ENCODE measurements at regions not wholly inside any gene's neighbourhood (a gene's known extent, or its start where the extent isn't known, plus 50 kb on each side); places are given as distances from the start of the nearest gene placed in this dataset.
A peak's percentile ranks its signal among the peaks of the same experiment; 100 is the strongest.

DNA sequence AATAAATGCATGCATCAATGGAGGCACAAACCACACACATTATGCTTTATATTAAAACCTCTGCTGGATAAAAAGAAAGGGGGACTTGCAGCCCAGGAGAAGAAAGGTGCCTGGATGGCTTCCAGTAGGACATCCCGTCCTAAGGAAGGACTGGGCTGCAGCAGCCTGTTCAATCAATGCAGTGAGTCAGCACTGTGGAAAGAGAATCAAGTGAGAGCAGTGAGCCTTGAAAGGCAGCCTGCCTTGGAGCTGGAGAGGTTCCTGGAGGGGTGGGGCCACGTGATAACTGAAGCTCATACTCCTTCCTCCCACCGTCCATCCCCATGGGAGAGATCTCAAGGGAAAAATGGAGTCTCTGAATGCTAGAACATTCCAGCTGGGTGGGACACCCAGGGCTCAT lies 501.2 kb downstream of the ADRA2A start:
- DNase-seq (ENCODE audit: low spot score in 2 of 2) = no peak
- TF ChIP-seq POLR2A (IDR thresholded peaks at IDR 0.05) = no peak
- TF ChIP-seq, protein P1, sequence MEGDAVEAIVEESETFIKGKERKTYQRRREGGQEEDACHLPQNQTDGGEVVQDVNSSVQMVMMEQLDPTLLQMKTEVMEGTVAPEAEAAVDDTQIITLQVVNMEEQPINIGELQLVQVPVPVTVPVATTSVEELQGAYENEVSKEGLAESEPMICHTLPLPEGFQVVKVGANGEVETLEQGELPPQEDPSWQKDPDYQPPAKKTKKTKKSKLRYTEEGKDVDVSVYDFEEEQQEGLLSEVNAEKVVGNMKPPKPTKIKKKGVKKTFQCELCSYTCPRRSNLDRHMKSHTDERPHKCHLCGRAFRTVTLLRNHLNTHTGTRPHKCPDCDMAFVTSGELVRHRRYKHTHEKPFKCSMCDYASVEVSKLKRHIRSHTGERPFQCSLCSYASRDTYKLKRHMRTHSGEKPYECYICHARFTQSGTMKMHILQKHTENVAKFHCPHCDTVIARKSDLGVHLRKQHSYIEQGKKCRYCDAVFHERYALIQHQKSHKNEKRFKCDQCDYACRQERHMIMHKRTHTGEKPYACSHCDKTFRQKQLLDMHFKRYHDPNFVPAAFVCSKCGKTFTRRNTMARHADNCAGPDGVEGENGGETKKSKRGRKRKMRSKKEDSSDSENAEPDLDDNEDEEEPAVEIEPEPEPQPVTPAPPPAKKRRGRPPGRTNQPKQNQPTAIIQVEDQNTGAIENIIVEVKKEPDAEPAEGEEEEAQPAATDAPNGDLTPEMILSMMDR (IDR thresholded peaks at IDR 0.05) = no peak
- intact Hi-C loops (cut with DNase I; ENCODE audit: low total_unique reads) = no loop called here
- no peak overlapping the region for H3K4me3 ChIP-seq (ENCODE audit: low read depth, poor library complexity, severe bottlenecking)
- 29 to 32% methylated on average over 3 of the region's 3 CpGs for WGBS, 2 donors

DNA sequence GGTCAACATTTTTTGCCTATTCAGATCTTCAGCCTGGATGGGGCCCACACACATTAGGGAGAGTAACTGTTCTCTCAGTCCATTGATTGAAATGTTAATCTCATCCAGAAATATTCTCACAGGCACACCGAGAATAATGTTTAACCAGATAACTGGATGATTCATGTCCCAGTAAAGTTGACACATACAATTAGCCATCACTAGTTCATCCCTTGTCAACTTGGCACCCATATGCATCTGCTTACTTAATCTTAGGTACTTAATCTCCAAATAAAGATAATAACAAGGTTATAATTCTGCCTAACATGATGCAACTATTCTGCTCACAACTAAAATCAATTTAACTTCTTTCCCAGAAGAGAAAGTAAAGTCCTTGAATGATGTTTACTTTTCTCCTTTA lies 502.6 kb downstream of the ADRA2A start:
- no peak for DNase-seq (ENCODE audit: low spot score in 2 of 2)
- intact Hi-C loops (cut with DNase I; ENCODE audit: low total_unique reads) = no loop called here
- H3K4me3 ChIP-seq (ENCODE audit: low read depth, poor library complexity, severe bottlenecking) = no peak overlapping the region
- 40 to 41% methylated on average over 1 of the region's 1 CpG for WGBS, 2 donors
- TF ChIP-seq, protein P1 (IDR thresholded peaks at IDR 0.05) = no peak
- no peak for TF ChIP-seq POLR2A (IDR thresholded peaks at IDR 0.05)

DNA sequence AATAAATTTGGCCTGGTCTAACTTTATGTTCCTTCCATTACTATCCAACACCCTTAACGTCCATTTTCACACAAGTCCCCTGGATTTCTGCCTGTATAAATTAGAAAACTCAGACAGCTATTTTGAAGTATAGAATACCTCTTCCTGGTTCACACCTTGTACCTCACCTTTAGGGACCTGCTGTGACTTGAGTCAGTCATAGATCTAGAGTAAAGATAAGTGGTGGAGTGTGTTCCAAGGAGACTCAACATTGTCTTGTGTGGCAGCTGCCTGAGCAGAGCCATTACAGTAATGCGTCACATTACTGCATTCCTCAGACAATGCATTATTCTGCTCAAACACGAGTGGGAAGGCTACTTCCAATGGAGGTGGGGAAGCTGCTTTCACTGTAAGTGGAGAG lies 513.9 kb downstream of the ADRA2A start:
- DNase-seq (ENCODE audit: low spot score in 2 of 2) = no peak
- WGBS, 2 donors = 18 to 43% methylated on average over 3 of the region's 3 CpGs
- no peak for TF ChIP-seq POLR2A (IDR thresholded peaks at IDR 0.05)
- TF ChIP-seq, protein P1 (IDR thresholded peaks at IDR 0.05) = no peak
- H3K4me3 ChIP-seq (ENCODE audit: low read depth, poor library complexity, severe bottlenecking) = no peak overlapping the region
- intact Hi-C loops (cut with DNase I; ENCODE audit: low total_unique reads) = no loop called here

DNA sequence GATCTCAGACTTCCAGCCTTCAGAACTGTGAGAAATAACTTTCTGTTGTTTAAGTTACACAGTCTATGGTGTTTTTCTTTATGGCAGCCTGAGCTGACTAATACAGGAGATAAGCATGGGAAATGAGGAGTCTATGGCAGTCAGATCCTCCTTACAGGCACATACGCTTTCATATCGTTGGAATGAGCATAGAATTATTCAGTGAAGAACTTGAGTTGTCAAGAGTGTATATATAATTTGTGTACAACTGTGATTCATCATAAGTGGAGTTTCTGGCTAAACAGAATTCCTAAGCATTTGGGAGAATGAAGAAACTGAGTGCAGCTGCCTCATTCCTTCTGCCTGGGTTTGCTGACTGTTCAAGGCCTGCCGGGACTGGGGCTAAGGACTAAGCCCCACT lies 516.7 kb downstream of the ADRA2A start:
- WGBS, 2 donors = 43 to 65% methylated on average over 3 of the region's 3 CpGs
- no peak overlapping the region for H3K4me3 ChIP-seq (ENCODE audit: low read depth, poor library complexity, severe bottlenecking)
- TF ChIP-seq, protein P1 (IDR thresholded peaks at IDR 0.05) = no peak
- TF ChIP-seq POLR2A (IDR thresholded peaks at IDR 0.05) = no peak
- intact Hi-C loops (cut with DNase I; ENCODE audit: low total_unique reads) = no loop called here
- DNase-seq (ENCODE audit: low spot score in 2 of 2) = no peak

DNA sequence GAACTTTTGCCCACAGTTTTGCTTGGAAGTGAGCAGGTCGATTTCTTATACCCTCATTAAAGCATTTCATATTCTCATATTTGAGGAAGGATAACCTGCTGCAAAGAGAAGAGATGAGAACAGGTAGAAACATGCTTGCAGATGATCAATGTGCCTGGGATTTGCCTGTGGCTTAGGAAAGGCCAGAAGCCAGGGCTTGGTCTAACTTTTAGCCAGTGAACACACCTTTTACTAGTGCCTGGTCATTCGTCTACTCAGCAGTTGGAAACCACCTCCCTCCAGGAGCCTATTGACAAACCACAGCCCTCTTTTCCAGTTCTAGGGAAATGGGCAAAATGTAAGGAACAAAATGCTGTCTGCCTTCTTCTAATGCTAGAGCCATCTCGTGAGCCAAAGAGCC lies 518.3 kb downstream of the ADRA2A start:
- no peak overlapping the region for H3K4me3 ChIP-seq (ENCODE audit: low read depth, poor library complexity, severe bottlenecking)
- TF ChIP-seq, protein P1 (IDR thresholded peaks at IDR 0.05) = no peak
- no peak for TF ChIP-seq POLR2A (IDR thresholded peaks at IDR 0.05)
- intact Hi-C loops (cut with DNase I; ENCODE audit: low total_unique reads) = no loop called here
- DNase-seq (ENCODE audit: low spot score in 2 of 2) = no peak
- 39 to 54% methylated on average over 3 of the region's 3 CpGs for WGBS, 2 donors

DNA sequence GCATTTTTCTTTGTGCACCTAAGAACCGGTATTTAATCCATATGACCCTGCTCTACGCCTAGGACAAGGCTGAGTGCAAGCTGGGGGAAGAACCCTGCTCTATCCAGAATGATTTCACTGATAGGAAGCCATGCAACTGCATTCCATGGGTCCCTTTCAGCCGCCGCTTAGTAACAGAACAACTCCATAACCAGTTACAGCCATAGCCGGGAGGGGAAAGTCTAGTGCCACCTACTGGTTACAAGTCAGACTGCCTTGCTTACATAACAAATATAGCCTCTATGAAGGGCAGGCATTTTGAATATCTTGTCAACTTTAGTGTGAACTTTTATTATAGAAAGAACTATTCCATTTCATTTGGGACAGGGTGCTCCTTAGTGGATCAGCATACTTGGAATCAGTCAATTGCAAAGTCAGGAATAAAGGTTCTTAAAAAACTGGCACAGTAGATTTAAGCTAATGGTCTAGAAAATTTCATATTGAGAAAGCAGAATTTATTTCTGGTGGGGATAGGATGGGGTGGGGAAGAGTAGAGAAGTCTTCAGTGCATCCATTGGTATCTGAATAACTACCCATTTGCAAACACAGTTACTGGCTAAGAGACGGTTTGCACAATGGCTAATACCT lies 521.7 kb downstream of the ADRA2A start:
- H3K4me3 ChIP-seq (ENCODE audit: low read depth, poor library complexity, severe bottlenecking) = no peak overlapping the region
- 30 to 56% methylated on average over 6 of the region's 6 CpGs for WGBS, 2 donors
- peak in 1 of 2 donors; percentile 60 for DNase-seq (ENCODE audit: low spot score in 2 of 2)
- TF ChIP-seq, protein P1 (IDR thresholded peaks at IDR 0.05) = no peak
- TF ChIP-seq POLR2A (IDR thresholded peaks at IDR 0.05) = no peak
- intact Hi-C loops (cut with DNase I; ENCODE audit: low total_unique reads) = no loop called here

Measured in lower leg skin (tissue), 4 donors.